Skeletal muscle cell (primary cell): ENCODE measurements at regions not wholly inside any gene's neighbourhood (a gene's known extent, or its start where the extent isn't known, plus 50 kb on each side); places are given as distances from the start of the nearest gene placed in this dataset.

Source experiments
- DNase-seq: peaks from one replicate; pipeline ENCODE4 v3.0.0-alpha.2; 2010; ENCODE audit warnings: low read depth
- H3K4me3 ChIP-seq: 2 replicates; pipeline ENCODE4 v1.5.1; 2011; ENCODE audit warnings: low read depth, mild to moderate bottlenecking, control low read depth, low read length, moderate library complexity

- H3K4me3 ChIP-seq = no peak overlapping the region
- no peak for DNase-seq
Measured at GRCh38 chr17:34201767-34202166, 53.3 kb upstream of the CCL2 start.

GRCh38 chr17:34203018-34203638 is 52.0 kb upstream of the CCL2 start:
- no peak overlapping the region for H3K4me3 ChIP-seq
- DNase-seq = no peak

- DNase-seq = no peak
- no peak overlapping the region for H3K4me3 ChIP-seq
Measured at GRCh38 chr17:34204402-34204801, 50.7 kb upstream of the CCL2 start.
